H1 (cell line): ENCODE measurements at regions not wholly inside any gene's neighbourhood (a gene's known extent, or its start where the extent isn't known, plus 50 kb on each side); places are given as distances from the start of the nearest gene placed in this dataset.

ENCODE experiments used
- HDAC2 ChIP-seq, 2 experiments: fragments of 300-600 bp in 1 of 2; sonication (generic) in 1 of 2; IDR thresholded peaks; 2 replicates each; pipeline ENCODE4 v1.6.1; 2011 to 2012; ENCODE audit warnings: low read depth in 2 of 2, low read length in 2 of 2, mild to moderate bottlenecking in 2 of 2, moderate library complexity in 2 of 2, borderline replicate concordance in 1 of 2, inconsistent platforms in 1 of 2
- KDM1A ChIP-seq: fragments of 200-600, 300-600 bp; sonication (generic); IDR thresholded peaks from 2 replicates; pipeline ENCODE4 v1.7.1; 2016; ENCODE audit warnings: mild to moderate bottlenecking, low read length, borderline replicate concordance

GRCh38 chr6:108737594-108738546 is 110.4 kb upstream of the ARMC2 start (continued):
- no peak for TF ChIP-seq HDAC2 (IDR thresholded peaks at IDR 0.05; ENCODE audit: borderline replicate concordance in 1 of 2, low read depth in 2 of 2, low read length in 2 of 2)
- TF ChIP-seq KDM1A, result no peak
